ENCODE measurements at regions not wholly inside any gene's neighbourhood (a gene's known extent, or its start where the extent isn't known, plus 50 kb on each side); places are given as distances from the start of the nearest gene placed in this dataset.

- no peak for TF ChIP-seq EZH2 (IDR thresholded peaks at IDR 0.05; ENCODE audit: insufficient read depth, low read length)
- TF ChIP-seq, protein P1, sequence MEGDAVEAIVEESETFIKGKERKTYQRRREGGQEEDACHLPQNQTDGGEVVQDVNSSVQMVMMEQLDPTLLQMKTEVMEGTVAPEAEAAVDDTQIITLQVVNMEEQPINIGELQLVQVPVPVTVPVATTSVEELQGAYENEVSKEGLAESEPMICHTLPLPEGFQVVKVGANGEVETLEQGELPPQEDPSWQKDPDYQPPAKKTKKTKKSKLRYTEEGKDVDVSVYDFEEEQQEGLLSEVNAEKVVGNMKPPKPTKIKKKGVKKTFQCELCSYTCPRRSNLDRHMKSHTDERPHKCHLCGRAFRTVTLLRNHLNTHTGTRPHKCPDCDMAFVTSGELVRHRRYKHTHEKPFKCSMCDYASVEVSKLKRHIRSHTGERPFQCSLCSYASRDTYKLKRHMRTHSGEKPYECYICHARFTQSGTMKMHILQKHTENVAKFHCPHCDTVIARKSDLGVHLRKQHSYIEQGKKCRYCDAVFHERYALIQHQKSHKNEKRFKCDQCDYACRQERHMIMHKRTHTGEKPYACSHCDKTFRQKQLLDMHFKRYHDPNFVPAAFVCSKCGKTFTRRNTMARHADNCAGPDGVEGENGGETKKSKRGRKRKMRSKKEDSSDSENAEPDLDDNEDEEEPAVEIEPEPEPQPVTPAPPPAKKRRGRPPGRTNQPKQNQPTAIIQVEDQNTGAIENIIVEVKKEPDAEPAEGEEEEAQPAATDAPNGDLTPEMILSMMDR (IDR thresholded peaks at IDR 0.05; ENCODE audit: insufficient read depth, low read depth, low read length), result no peak
Measured at GRCh38 chr2:138275881-138276280, 225.7 kb upstream of the SPOPL start.
